Transverse colon (tissue), 4 donors: ENCODE measurements at regions not wholly inside any gene's neighbourhood (a gene's known extent, or its start where the extent isn't known, plus 50 kb on each side); places are given as distances from the start of the nearest gene placed in this dataset.

Source experiments
- DNase-seq: peaks from one replicate; pipeline ENCODE4 v3.0.0-alpha.2; 2019
- H3K27ac ChIP-seq, 4 donors: fragments of 200-600 bp; sonication (generic); 2 replicates each; pipeline ENCODE4 v1.5.1; 2016 to 2018; ENCODE audit warnings: inconsistent platforms in 4 of 4
- H3K27me3 ChIP-seq: fragments of 200-600 bp; sonication (generic); 2 replicates; pipeline ENCODE4 v1.5.1; 2017; ENCODE audit warnings: inconsistent platforms
- H3K36me3 ChIP-seq, 4 donors: fragments of 200-600 bp; sonication (generic); 2 replicates each; pipeline ENCODE4 v1.5.1; 2017 to 2019; ENCODE audit warnings: inconsistent platforms in 4 of 4
- H3K4me1 ChIP-seq, 4 donors: fragments of 200-600 bp; sonication (generic); 2 replicates each; pipeline ENCODE4 v1.5.1; 2017 to 2020; ENCODE audit warnings: inconsistent platforms in 4 of 4
- H3K4me3 ChIP-seq, 4 donors: fragments of 200-600 bp; sonication (generic); 1 replicate in 1 of 4; 2 replicates in 3 of 4; pipeline versions ENCODE4 v1.5.1 to v1.6.1; 2017 to 2019; ENCODE audit warnings: inconsistent platforms in 4 of 4
- H3K9me3 ChIP-seq, 2 donors: fragments of 200-600 bp; sonication (generic); 2 replicates each; pipeline ENCODE4 v1.5.1; 2017 to 2019; ENCODE audit warnings: inconsistent platforms in 2 of 2
- CTCF ChIP-seq, 5 experiments: fragments of 200-600 bp in 3 of 5; fragments of 450-650 bp in 2 of 5; sonication (generic) in 3 of 5; IDR thresholded peaks; 1 replicate in 2 of 5; 2 replicates in 3 of 5; pipeline ENCODE4 v1.5.1; 2016 to 2017; ENCODE audit warnings: antibody characterized with exemption in 5 of 5, inconsistent platforms in 3 of 5, mild to moderate bottlenecking in 2 of 5, moderate library complexity in 1 of 5
- EP300 ChIP-seq: sonication (generic); formaldehyde crosslinking; IDR thresholded peaks from one replicate; pipeline ENCODE4 v1.6.1; 2017; ENCODE audit warnings: antibody characterized with exemption, low read depth
- POLR2A ChIP-seq: fragments of 450-650 bp; IDR thresholded peaks from one replicate; pipeline ENCODE4 v1.6.1; 2016; ENCODE audit warnings: antibody characterized with exemption, mild to moderate bottlenecking, moderate library complexity
- POLR2AphosphoS5 ChIP-seq, 3 donors: sonication (generic); formaldehyde crosslinking; IDR thresholded peaks; one replicate each; pipeline ENCODE4 v1.6.1; 2016; ENCODE audit warnings: antibody characterized with exemption in 3 of 3
- WGBS, 2 donors: methylation state at CpG; one replicate each; pipeline ENCODE4 v1.1.5; 2018; ENCODE audit warnings: low coverage in 1 of 2; 5-methylcytosine and 5-hydroxymethylcytosine counted together
- in situ Hi-C, 4 donors: fragments of 200-750 bp; cut with MboI; loops; one replicate each; pipeline versions ENCODE4 v1.15.0 to v1.15.1; 2017; ENCODE audit warnings: low sequenced_read_pairs in 3 of 4, low pct_ligation_motif_present in 1 of 4, low pct_unique_long_range_greater_than_20kb in 1 of 4
- intact Hi-C: fragments of 100-400 bp; cut with DNase I; formaldehyde crosslinking; loops from one replicate; pipeline ENCODE4 v1.15.1; 2023; ENCODE audit warnings: low total_unique reads

- peaks cover 8 to 37% (median 20%) of the 10 kb centered on the region in 4 donors for H3K4me1 ChIP-seq
- TF ChIP-seq POLR2A (peak; percentile 80), EP300 (peak; percentile 55), POLR2AphosphoS5 (IDR thresholded peaks at IDR 0.05) (peak; percentile 72 to 90 (median 79)), CTCF (IDR thresholded peaks at IDR 0.05) (no peak)
- H3K27ac ChIP-seq: peak overlapping the region; percentile 91 to 98 (median 96)
- no peaks in the 10 kb centered on the region for H3K9me3 ChIP-seq
- WGBS, 2 donors: 0% methylated on average over 61 of the region's 121 CpGs; no CpG with 5 or more reads in 1 of the 2 donors
- H3K36me3 ChIP-seq: no peaks in the 10 kb centered on the region
- intact Hi-C loops (no loop called here), in situ Hi-C loops (no loop called here)
- peak; percentile 96 for DNase-seq
- H3K27me3 ChIP-seq: no peaks in the 10 kb centered on the region
- peak overlapping the region; percentile 61 to 95 (median 76) for H3K4me3 ChIP-seq
These were observed 75.9 kb upstream of the VGLL4 start for GRCh38 chr3:11719406-11720303.

- Histone ChIP-seq H3K9me3 (no peaks in the 10 kb centered on the region), H3K36me3 (no peaks in the 10 kb centered on the region), H3K27ac (peak overlapping the region; percentile 91 to 98 (median 96)), H3K27me3 (no peaks in the 10 kb centered on the region), H3K4me1 (peaks cover 8 to 37% (median 20%) of the 10 kb centered on the region in 4 donors), H3K4me3 (peak overlapping the region; percentile 61 to 95 (median 76))
- no peak for TF ChIP-seq POLR2A
- peak in 1 of 3 donors; percentile 20 for TF ChIP-seq POLR2AphosphoS5 (IDR thresholded peaks at IDR 0.05)
- intact Hi-C loops: no loop called here
- in situ Hi-C loops: no loop called here
- DNase-seq: peak; percentile 54
- WGBS, 2 donors: 0 to 1% methylated on average over 9 to 42 of the region's 44 CpGs
These were observed 75.1 kb upstream of the VGLL4 start for GRCh38 chr3:11718637-11719405.

- Histone ChIP-seq H3K36me3 (no peaks in the 10 kb centered on the region), H3K4me3 (peak overlapping the region; percentile 61 to 95 (median 76)), H3K27me3 (no peaks in the 10 kb centered on the region), H3K4me1 (peaks cover 8 to 37% (median 20%) of the 10 kb centered on the region in 4 donors), H3K9me3 (no peaks in the 10 kb centered on the region), H3K27ac (peak overlapping the region; percentile 91 to 98 (median 96))
- intact Hi-C loops (no loop called here), in situ Hi-C loops (no loop called here)
- WGBS, 2 donors: 18 to 20% methylated on average over 9 of the region's 9 CpGs
- TF ChIP-seq POLR2A: no peak
- no peak for TF ChIP-seq POLR2AphosphoS5 (IDR thresholded peaks at IDR 0.05)
- TF ChIP-seq CTCF (IDR thresholded peaks at IDR 0.05): no peak
- no peak for TF ChIP-seq EP300
- no peak for DNase-seq
These were observed 74.3 kb upstream of the VGLL4 start for GRCh38 chr3:11717768-11718636.

GRCh38 chr3:11717301-11717700 is 73.6 kb upstream of the VGLL4 start:
- WGBS, 2 donors: 53 to 62% methylated on average over 5 to 6 of the region's 6 CpGs
- H3K4me3 ChIP-seq: peak overlapping the region in 1 of 4 donors; percentile 4
- intact Hi-C loops (no loop called here), in situ Hi-C loops (no loop called here)
- no peaks in the 10 kb centered on the region for H3K9me3 ChIP-seq
- peaks cover 8 to 37% (median 20%) of the 10 kb centered on the region in 4 donors for H3K4me1 ChIP-seq
- H3K36me3 ChIP-seq: no peaks in the 10 kb centered on the region
- H3K27ac ChIP-seq: peak overlapping the region; percentile 91 to 98 (median 96)
- H3K27me3 ChIP-seq: no peaks in the 10 kb centered on the region
- no peak for TF ChIP-seq POLR2AphosphoS5 (IDR thresholded peaks at IDR 0.05)
- no peak for DNase-seq
